Osteocyte (in vitro differentiated cells): ENCODE measurements at regions not wholly inside any gene's neighbourhood (a gene's known extent, or its start where the extent isn't known, plus 50 kb on each side); places are given as distances from the start of the nearest gene placed in this dataset.

ENCODE experiments used
- DNase-seq: peaks from one replicate; pipeline ENCODE4 v3.0.0; 2021; ENCODE audit warnings: mixed read lengths; ENCODE audit not compliant: unreplicated experiment; ENCODE audit errors: extremely low spot score
- H3K27ac Mint-ChIP-seq: one replicate; pipeline ENCODE4 v1.8.0; 2021; ENCODE audit warnings: mild to moderate bottlenecking, mixed read lengths; ENCODE audit not compliant: unreplicated experiment
- H3K27me3 Mint-ChIP-seq: one replicate; pipeline ENCODE4 v1.8.0; 2021; ENCODE audit warnings: mixed read lengths; ENCODE audit not compliant: unreplicated experiment
- H3K36me3 Mint-ChIP-seq: one replicate; pipeline ENCODE4 v1.8.0; 2021; ENCODE audit warnings: mixed read lengths; ENCODE audit not compliant: unreplicated experiment
- H3K4me1 Mint-ChIP-seq: one replicate; pipeline ENCODE4 v1.8.0; 2021; ENCODE audit warnings: mixed read lengths; ENCODE audit not compliant: unreplicated experiment
- H3K4me3 Mint-ChIP-seq: one replicate; pipeline ENCODE4 v1.8.0; 2021; ENCODE audit warnings: mild to moderate bottlenecking, moderate library complexity, mixed read lengths; ENCODE audit not compliant: unreplicated experiment
- H3K9me3 Mint-ChIP-seq: one replicate; pipeline ENCODE4 v1.8.0; 2021; ENCODE audit warnings: mixed read lengths; ENCODE audit not compliant: unreplicated experiment
- TF ChIP-seq, protein P1 (sequence below): fragments of 200-600 bp; sonication (generic); IDR thresholded peaks from 2 replicates; pipeline ENCODE4 v1.5.0; 2021; ENCODE audit warnings: antibody characterized with exemption, mild to moderate bottlenecking, moderate library complexity

DNA sequence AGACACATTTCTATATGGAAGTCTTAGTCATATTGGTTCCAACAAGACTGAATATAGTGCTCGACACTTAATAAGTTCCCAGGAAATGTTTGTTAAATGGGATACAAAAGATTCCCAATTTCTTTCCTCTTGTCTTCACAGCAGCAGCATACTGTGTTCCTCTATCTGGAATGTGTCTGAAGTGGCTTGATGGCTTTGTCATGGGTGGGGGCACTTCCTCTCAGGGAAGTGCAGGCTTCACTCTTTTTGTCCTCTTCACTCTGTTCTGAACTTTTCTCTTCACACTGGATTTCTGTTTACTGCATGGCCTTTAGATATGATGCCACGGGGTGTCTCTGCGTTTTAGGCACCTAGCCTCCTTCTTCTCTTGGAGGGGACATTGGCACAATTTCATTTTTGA lies 127.7 kb upstream of the C9orf72 start:
- Mint-ChIP-seq H3K27ac (no peak overlapping the region), H3K27me3 (no peaks in the 10 kb centered on the region), H3K4me3 (no peak overlapping the region), H3K4me1 (no peaks in the 10 kb centered on the region), H3K9me3 (no peaks in the 10 kb centered on the region), H3K36me3 (no peaks in the 10 kb centered on the region)
- DNase-seq, result no peak
- TF ChIP-seq, protein P1, sequence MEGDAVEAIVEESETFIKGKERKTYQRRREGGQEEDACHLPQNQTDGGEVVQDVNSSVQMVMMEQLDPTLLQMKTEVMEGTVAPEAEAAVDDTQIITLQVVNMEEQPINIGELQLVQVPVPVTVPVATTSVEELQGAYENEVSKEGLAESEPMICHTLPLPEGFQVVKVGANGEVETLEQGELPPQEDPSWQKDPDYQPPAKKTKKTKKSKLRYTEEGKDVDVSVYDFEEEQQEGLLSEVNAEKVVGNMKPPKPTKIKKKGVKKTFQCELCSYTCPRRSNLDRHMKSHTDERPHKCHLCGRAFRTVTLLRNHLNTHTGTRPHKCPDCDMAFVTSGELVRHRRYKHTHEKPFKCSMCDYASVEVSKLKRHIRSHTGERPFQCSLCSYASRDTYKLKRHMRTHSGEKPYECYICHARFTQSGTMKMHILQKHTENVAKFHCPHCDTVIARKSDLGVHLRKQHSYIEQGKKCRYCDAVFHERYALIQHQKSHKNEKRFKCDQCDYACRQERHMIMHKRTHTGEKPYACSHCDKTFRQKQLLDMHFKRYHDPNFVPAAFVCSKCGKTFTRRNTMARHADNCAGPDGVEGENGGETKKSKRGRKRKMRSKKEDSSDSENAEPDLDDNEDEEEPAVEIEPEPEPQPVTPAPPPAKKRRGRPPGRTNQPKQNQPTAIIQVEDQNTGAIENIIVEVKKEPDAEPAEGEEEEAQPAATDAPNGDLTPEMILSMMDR, result no peak

GRCh38 chr9:27701587-27701986 lies 128.3 kb upstream of the C9orf72 start:
- no peak for DNase-seq
- H3K9me3 Mint-ChIP-seq, result peaks cover 5% of the 10 kb centered on the region
- H3K36me3 Mint-ChIP-seq, result no peaks in the 10 kb centered on the region
- no peak overlapping the region for H3K27ac Mint-ChIP-seq
- H3K27me3 Mint-ChIP-seq, result no peaks in the 10 kb centered on the region
- H3K4me1 Mint-ChIP-seq, result no peaks in the 10 kb centered on the region
- TF ChIP-seq, protein P1, result no peak
- H3K4me3 Mint-ChIP-seq, result no peak overlapping the region

GRCh38 chr9:27703216-27703980 lies 130.1 kb upstream of the C9orf72 start:
- Mint-ChIP-seq H3K4me1 (no peaks in the 10 kb centered on the region), H3K36me3 (no peaks in the 10 kb centered on the region), H3K27me3 (no peaks in the 10 kb centered on the region), H3K27ac (no peak overlapping the region), H3K9me3 (peaks cover 16% of the 10 kb centered on the region), H3K4me3 (no peak overlapping the region)
- DNase-seq, result no peak
- TF ChIP-seq, protein P1, result no peak

DNA sequence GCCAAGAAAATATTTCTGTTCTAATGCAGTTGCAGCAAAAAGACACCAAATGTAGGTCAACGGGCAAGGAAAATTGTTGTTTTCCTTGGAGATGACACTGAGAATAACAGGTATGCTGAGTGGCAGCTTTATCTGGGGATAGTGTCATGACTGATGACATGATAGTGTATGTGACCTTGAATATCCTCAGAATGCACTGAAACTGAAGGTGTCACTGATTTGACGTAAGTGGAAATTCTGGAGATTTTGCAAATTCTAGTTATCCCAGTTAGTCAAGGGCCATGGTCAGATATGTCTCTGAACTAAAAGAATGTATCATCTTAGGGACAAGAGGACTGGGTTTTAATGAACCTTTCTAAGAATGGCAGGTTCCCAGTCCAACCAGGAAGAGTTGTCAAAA lies 138.0 kb upstream of the C9orf72 start:
- Mint-ChIP-seq H3K9me3 (peaks cover 38% of the 10 kb centered on the region), H3K4me1 (no peaks in the 10 kb centered on the region), H3K4me3 (no peak overlapping the region), H3K27me3 (no peaks in the 10 kb centered on the region), H3K27ac (no peak overlapping the region), H3K36me3 (no peaks in the 10 kb centered on the region)
- TF ChIP-seq, protein P1, result no peak
- no peak for DNase-seq

DNA sequence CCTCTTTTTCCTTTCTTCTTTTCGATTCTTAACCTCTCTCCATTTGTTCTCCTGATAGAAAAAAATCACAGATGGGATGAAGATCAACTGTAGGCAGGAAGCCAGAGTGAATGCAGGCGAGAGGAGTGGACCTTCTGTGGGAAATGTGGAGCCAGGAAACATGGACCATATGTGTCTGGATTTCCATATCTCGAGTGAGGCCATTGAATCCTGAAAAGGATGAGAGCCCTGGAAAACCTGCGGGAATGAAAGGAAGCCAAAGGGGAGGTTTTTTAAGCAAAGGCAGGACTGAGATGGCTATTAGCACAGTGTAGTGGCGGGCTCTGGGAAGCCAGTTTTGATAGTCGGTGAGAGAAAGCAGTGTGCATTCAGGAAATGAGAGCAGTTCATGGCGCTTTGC lies 139.5 kb upstream of the C9orf72 start:
- Mint-ChIP-seq H3K4me1 (no peaks in the 10 kb centered on the region), H3K27ac (no peak overlapping the region), H3K36me3 (no peaks in the 10 kb centered on the region), H3K9me3 (peaks cover 27% of the 10 kb centered on the region), H3K4me3 (no peak overlapping the region), H3K27me3 (no peaks in the 10 kb centered on the region)
- TF ChIP-seq, protein P1, result no peak
- no peak for DNase-seq
